GM12878 (cell line): ENCODE measurements at regions not wholly inside any gene's neighbourhood (a gene's known extent, or its start where the extent isn't known, plus 50 kb on each side); places are given as distances from the start of the nearest gene placed in this dataset.

Experiments
- ATAC-seq: fragments of 200-7000 bp; cut with Tn5 transposase; 3 replicates; pipeline ENCODE4 v1.9.1; 2020; ENCODE audit warnings: mild to moderate bottlenecking, moderate library complexity
- BruUV-seq: library from RNA; stranded (reverse); fragments of 400-500 nt; replicated peaks from 2 replicates; lab custom pipeline; 2021; lab: Mats Ljungman, UMichigan
- CTCF ChIA-PET: fragments of 300-600 bp; sonication (Branson Sonifier 250); formaldehyde crosslinking; extraction: SDS; loops from one replicate; lab custom pipeline; 2021; ENCODE audit warnings: inconsistent platforms; lab: Yijun Ruan, JAX
- POLR2A ChIA-PET: fragments of 350-600 bp; formaldehyde crosslinking; extraction: SDS; loops from one replicate; lab custom pipeline; 2021; ENCODE audit warnings: inconsistent platforms; lab: Charles Lee
- RAD21 ChIA-PET: fragments of 300-600 bp; sonication (Branson Sonifier 250); formaldehyde crosslinking; loops from one replicate; lab custom pipeline; 2023; ENCODE audit warnings: antibody characterized with exemption; ENCODE audit not compliant: unreplicated experiment; lab: Charles Lee
- SMC1A ChIA-PET: fragments of 300-600 bp; sonication (Branson Sonifier 250); formaldehyde crosslinking; loops from one replicate; lab custom pipeline; 2023; ENCODE audit not compliant: unreplicated experiment, uncharacterized antibody; lab: Charles Lee
- DNase-seq: peaks from one replicate; pipeline ENCODE4 v3.0.0-alpha.2; 2011; ENCODE audit warnings: low read depth, low spot score
- FAIRE-seq: peaks from 3 replicates; lab custom pipeline; 2011; peaks lifted over from hg19 to GRCh38; lab: Jason Lieb, UNC
- H2AFZ ChIP-seq: 2 replicates; pipeline ENCODE4 v1.6.0; 2011; ENCODE audit warnings: low read depth, low read length, control low read depth; ENCODE audit not compliant: control insufficient read depth
- H3K27ac ChIP-seq: 2 replicates; pipeline ENCODE4 v1.5.1; 2011; ENCODE audit warnings: control low read depth; ENCODE audit not compliant: control insufficient read depth, insufficient read depth
- H3K27me3 ChIP-seq, 2 experiments: replicated peaks in 1 of 2; 2 replicates each; pipeline versions ENCODE4 v1.6.0 to v1.6.1; 2011; ENCODE audit warnings: low read length in 1 of 2; ENCODE audit not compliant: control insufficient read depth in 2 of 2, insufficient read depth in 2 of 2
- H3K36me3 ChIP-seq, 2 experiments: 2 replicates each; pipeline ENCODE4 v1.5.1; 2011; ENCODE audit warnings: low read length in 1 of 2; ENCODE audit not compliant: control insufficient read depth in 2 of 2, insufficient read depth in 2 of 2
- H3K4me1 ChIP-seq: 2 replicates; pipeline ENCODE4 v1.6.1; 2011; ENCODE audit warnings: mild to moderate bottlenecking, low read length, moderate library complexity, mixed read lengths; ENCODE audit not compliant: control insufficient read depth, insufficient read depth
- H3K4me2 ChIP-seq: 2 replicates; pipeline ENCODE4 v1.6.0; 2011; ENCODE audit warnings: control low read depth; ENCODE audit not compliant: control insufficient read depth, insufficient read depth
- H3K4me3 ChIP-seq: fragments of 200-600 bp; sonication (generic); 2 replicates; pipeline ENCODE4 v1.5.1; 2016
- H3K79me2 ChIP-seq: 2 replicates; pipeline ENCODE4 v1.6.0; 2011; ENCODE audit warnings: low read length; ENCODE audit not compliant: control insufficient read depth, insufficient read depth
- H3K9ac ChIP-seq: 2 replicates; pipeline ENCODE4 v1.8.0; 2011; ENCODE audit warnings: low read length, control low read depth, mixed read lengths; ENCODE audit not compliant: control insufficient read depth, insufficient read depth
- H3K9me3 ChIP-seq: replicated peaks from 3 replicates; pipeline ENCODE4 v1.5.1; 2011; ENCODE audit warnings: mild to moderate bottlenecking, low read length; ENCODE audit not compliant: control insufficient read depth, insufficient read depth
- H4K20me1 ChIP-seq: 2 replicates; pipeline ENCODE4 v1.6.0; 2011; ENCODE audit not compliant: control insufficient read depth, insufficient read depth
- NFYA ChIP-seq: IDR thresholded peaks from 2 replicates; pipeline ENCODE4 v1.6.1; 2011; ENCODE audit warnings: low read depth, mild to moderate bottlenecking, low read length, improper control_type of control experiment, borderline replicate concordance
- RBBP5 ChIP-seq: fragments of 200-600 bp; sonication (generic); conservative IDR thresholded peaks from 2 replicates; pipeline ENCODE4 v1.6.1; 2016
- SKIL ChIP-seq: fragments of 450-650 bp; IDR thresholded peaks from 2 replicates; pipeline ENCODE4 v1.6.1; 2017; ENCODE audit warnings: mild to moderate bottlenecking, low read depth, inconsistent platforms; ENCODE audit not compliant: poor library complexity, severe bottlenecking
- STAT1 ChIP-seq: fragments of 450-650 bp; conservative IDR thresholded peaks from 2 replicates; pipeline ENCODE4 v1.6.1; 2014; ENCODE audit warnings: antibody characterized with exemption, mild to moderate bottlenecking
- YBX1 ChIP-seq: fragments of 450-650 bp; IDR thresholded peaks from 2 replicates; pipeline ENCODE4 v1.6.1; 2016; ENCODE audit warnings: antibody characterized with exemption
- WGBS: methylation state at CpG from one replicate; pipeline ENCODE4 v1.1.6; 2016; ENCODE audit warnings: low lambda C conversion rate; ENCODE audit not compliant: insufficient replicate concordance, insufficient coverage; ENCODE audit errors: missing lambda C conversion rate; 5-methylcytosine and 5-hydroxymethylcytosine counted together
- in situ Hi-C: fragments of 300-500 bp; cut with MboI; formaldehyde crosslinking; loops from 9 replicates; pipeline ENCODE4 v1.14.3; 2018; ENCODE audit warnings: mixed read lengths
- intact Hi-C: fragments of 100-400 bp; cut with micrococcal nuclease; formaldehyde crosslinking; loops from one replicate; pipeline ENCODE4 v1.14.2; 2022; ENCODE audit not compliant: unreplicated experiment

GRCh38 chr3:64390893-64391292 lies 165.6 kb upstream of the PRICKLE2 start (continued):
- TF ChIP-seq SKIL (no peak), STAT1 (no peak)

- FAIRE-seq: no peak
- BruUV-seq: no TSS peak
- intact Hi-C loops (no loop called here), in situ Hi-C loops (no loop called here)
- no peak overlapping the region for H3K4me2 ChIP-seq
- no peak overlapping the region for H2AFZ ChIP-seq
- H3K9me3 ChIP-seq: no peaks in the 10 kb centered on the region; the same call in 2 of the 3 replicates
- ATAC-seq: no peak
- H4K20me1 ChIP-seq: no peaks in the 10 kb centered on the region
- no peak for TF ChIP-seq RBBP5
- no peak for TF ChIP-seq YBX1
- TF ChIP-seq NFYA: no peak
- ChIA-PET CTCF (interaction anchor here (0.6 to 1.1 kb wide), 2 partner anchors 96 to 126 kb away, joined by 3 read pairs; no protein-coding TSS in a partner anchor), RAD21 (interaction anchor here (1.0 kb wide), 1 partner anchor 214 kb away, joined by 3 read pairs; no protein-coding TSS in a partner anchor), SMC1A (interaction anchor here (0.8 to 2.3 kb wide), 8 partner anchors 10 to 227 kb away, joined by 3 to 8 read pairs (median 3); no protein-coding TSS in a partner anchor), POLR2A (interaction anchor here (0.5 kb wide), 1 partner anchor 1559 kb away, joined by 6 read pairs; no protein-coding TSS in a partner anchor)
- no peaks in the 10 kb centered on the region for H3K36me3 ChIP-seq
- H3K4me1 ChIP-seq: no peaks in the 10 kb centered on the region
- 38% methylated on average over 4 of the region's 4 CpGs for WGBS
- H3K4me3 ChIP-seq: no peak overlapping the region
- no peaks in the 10 kb centered on the region for H3K79me2 ChIP-seq
- no peaks in the 10 kb centered on the region for H3K27me3 ChIP-seq
- H3K9ac ChIP-seq: no peak overlapping the region
- DNase-seq: no peak
- H3K27ac ChIP-seq: no peak overlapping the region
These were observed 163.6 kb upstream of the PRICKLE2 start for GRCh38 chr3:64388886-64389285.
